ENCODE measurements at regions not wholly inside any gene's neighbourhood (a gene's known extent, or its start where the extent isn't known, plus 50 kb on each side); places are given as distances from the start of the nearest gene placed in this dataset.

- ChIA-PET CTCF (interaction anchor here (1.1 kb wide), 1 partner anchor 10 kb away, joined by 3 read pairs; no protein-coding TSS in a partner anchor), POLR2A (no interaction called here)
- TF ChIP-seq, protein P1, sequence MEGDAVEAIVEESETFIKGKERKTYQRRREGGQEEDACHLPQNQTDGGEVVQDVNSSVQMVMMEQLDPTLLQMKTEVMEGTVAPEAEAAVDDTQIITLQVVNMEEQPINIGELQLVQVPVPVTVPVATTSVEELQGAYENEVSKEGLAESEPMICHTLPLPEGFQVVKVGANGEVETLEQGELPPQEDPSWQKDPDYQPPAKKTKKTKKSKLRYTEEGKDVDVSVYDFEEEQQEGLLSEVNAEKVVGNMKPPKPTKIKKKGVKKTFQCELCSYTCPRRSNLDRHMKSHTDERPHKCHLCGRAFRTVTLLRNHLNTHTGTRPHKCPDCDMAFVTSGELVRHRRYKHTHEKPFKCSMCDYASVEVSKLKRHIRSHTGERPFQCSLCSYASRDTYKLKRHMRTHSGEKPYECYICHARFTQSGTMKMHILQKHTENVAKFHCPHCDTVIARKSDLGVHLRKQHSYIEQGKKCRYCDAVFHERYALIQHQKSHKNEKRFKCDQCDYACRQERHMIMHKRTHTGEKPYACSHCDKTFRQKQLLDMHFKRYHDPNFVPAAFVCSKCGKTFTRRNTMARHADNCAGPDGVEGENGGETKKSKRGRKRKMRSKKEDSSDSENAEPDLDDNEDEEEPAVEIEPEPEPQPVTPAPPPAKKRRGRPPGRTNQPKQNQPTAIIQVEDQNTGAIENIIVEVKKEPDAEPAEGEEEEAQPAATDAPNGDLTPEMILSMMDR (IDR thresholded peaks at IDR 0.05; ENCODE audit: control extremely low read depth, extremely low read depth, low read depth, missing control alignments), result no peak
- DNase-seq (ENCODE audit: extremely low spot score), result no peak
Measured at GRCh38 chr5:74266836-74267235, 373.7 kb downstream of the ENC1 start.

GRCh38 chr5:74266132-74266531, 374.4 kb downstream of the ENC1 start:
- no peak for DNase-seq (ENCODE audit: extremely low spot score)
- CTCF ChIA-PET, result no interaction called here
- POLR2A ChIA-PET, result no interaction called here
- TF ChIP-seq, protein P1 (IDR thresholded peaks at IDR 0.05; ENCODE audit: control extremely low read depth, extremely low read depth, low read depth, missing control alignments), result no peak

DNA sequence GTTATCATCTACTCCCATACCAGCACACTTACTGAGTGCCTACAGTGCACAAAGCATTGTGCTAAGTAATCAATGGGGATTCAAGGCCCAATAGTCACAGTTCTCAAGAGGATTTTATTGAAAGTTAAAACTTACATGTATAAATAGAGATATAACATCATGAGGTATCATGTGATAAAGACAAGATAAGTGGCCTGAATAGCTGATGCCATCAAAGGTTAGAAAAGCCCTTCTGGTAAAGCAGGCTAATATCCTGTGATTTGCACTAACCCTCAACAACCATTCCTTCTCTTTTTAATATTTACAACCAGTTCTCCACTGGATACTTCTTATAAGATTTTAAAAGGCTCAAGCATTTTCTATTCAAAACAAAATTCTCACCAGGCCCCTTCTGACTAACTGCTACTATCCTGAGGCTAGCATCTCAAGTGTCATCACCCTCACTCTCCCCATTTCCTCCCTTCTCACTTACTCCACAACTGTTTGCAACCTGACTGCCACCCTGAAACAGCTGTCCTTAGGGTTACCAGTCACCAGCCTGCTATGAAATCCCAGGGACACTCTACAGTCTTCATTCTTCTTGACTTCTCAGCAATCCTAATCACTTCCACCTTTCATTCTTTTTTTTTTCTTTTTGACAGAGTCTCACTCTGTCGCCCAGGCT, 377.9 kb downstream of the ENC1 start:
- TF ChIP-seq, protein P1 (IDR thresholded peaks at IDR 0.05; ENCODE audit: control extremely low read depth, extremely low read depth, low read depth, missing control alignments), result no peak
- no peak for DNase-seq (ENCODE audit: extremely low spot score)
- ChIA-PET CTCF (no interaction called here), POLR2A (no interaction called here)

DNA sequence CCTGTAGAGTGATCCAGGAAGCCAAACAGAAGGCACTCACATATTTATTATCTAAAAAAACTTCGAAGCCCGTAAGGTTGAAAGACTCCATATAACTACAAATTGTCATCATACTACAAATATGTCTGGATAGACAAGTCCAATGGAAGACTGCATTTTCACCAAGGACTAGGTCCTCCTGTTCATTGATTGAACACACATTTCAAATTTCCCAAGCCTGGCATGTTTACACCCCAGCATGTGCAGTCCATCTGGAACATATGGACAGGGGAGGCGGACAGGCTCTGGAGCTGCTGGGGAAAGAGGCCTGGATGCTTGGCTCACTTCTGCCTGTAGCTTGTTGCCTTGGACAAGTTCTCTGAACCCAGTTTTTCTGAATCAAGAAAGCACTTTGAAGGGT, 378.7 kb downstream of the ENC1 start:
- TF ChIP-seq, protein P1 (IDR thresholded peaks at IDR 0.05; ENCODE audit: control extremely low read depth, extremely low read depth, low read depth, missing control alignments), result no peak
- CTCF ChIA-PET, result no interaction called here
- POLR2A ChIA-PET, result no interaction called here
- no peak for DNase-seq (ENCODE audit: extremely low spot score)

DNA sequence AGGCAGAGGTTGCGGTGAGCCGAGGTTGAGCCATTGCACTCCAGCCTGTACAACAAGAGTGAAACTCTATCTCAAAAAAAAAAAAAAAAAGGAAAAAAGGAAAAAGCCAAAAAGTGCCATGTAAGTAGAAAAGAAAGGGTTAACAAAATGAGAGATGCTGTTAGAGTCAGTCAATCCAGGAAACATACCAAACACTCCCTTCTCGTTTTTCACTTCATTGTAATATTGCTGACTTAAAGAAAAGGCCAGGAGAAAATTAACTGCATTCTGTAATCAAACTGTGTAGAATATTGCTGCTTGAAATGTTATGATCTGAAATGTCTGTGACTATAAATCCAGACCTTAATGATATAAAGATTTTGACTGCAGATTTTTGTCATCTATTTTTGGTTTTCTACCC, 379.1 kb downstream of the ENC1 start:
- DNase-seq (ENCODE audit: extremely low spot score), result no peak
- POLR2A ChIA-PET, result no interaction called here
- TF ChIP-seq, protein P1 (IDR thresholded peaks at IDR 0.05; ENCODE audit: control extremely low read depth, extremely low read depth, low read depth, missing control alignments), result no peak
- CTCF ChIA-PET, result no interaction called here

GRCh38 chr5:74259572-74259971, 381.0 kb downstream of the ENC1 start:
- no peak for DNase-seq (ENCODE audit: extremely low spot score)
- CTCF ChIA-PET, result interaction anchor here (1.3 kb wide), 1 partner anchor 10 kb away, joined by 3 read pairs; no protein-coding TSS in a partner anchor
- TF ChIP-seq, protein P1 (IDR thresholded peaks at IDR 0.05; ENCODE audit: control extremely low read depth, extremely low read depth, low read depth, missing control alignments), result no peak
- POLR2A ChIA-PET, result no interaction called here

Data from GM10248 (cell line).